Kidney (tissue), 13 donors: ENCODE measurements at regions not wholly inside any gene's neighbourhood (a gene's known extent, or its start where the extent isn't known, plus 50 kb on each side); places are given as distances from the start of the nearest gene placed in this dataset.

ENCODE experiments used
- DNase-seq, 5 donors: peaks; one replicate each; pipeline ENCODE4 v3.0.0-alpha.2; 2013 to 2020
- FAIRE-seq: peaks from 2 replicates; lab custom pipeline; 2012; peaks lifted over from hg19 to GRCh38; lab: Jason Lieb, UNC
- H3K27ac ChIP-seq, 2 donors: one replicate each; pipeline ENCODE4 v1.7.0; 2013; ENCODE audit warnings: low read depth in 2 of 2, low read length in 2 of 2, inconsistent platforms in 1 of 2
- H3K27me3 ChIP-seq: one replicate; pipeline ENCODE4 v1.7.1; 2013; ENCODE audit warnings: low read length, inconsistent platforms; ENCODE audit not compliant: control insufficient read depth, insufficient read depth
- H3K36me3 ChIP-seq, 3 donors: one replicate each; pipeline versions ENCODE4 v1.7.0 to v1.7.1; 2013; ENCODE audit warnings: low read length in 3 of 3, control low read depth in 1 of 3, inconsistent platforms in 1 of 3; ENCODE audit not compliant: insufficient read depth in 3 of 3, control insufficient read depth in 2 of 3
- H3K4me1 ChIP-seq, 3 donors: one replicate each; pipeline versions ENCODE4 v1.7.0 to v1.7.1; 2013; ENCODE audit warnings: low read length in 3 of 3, inconsistent platforms in 1 of 3, low read depth in 1 of 3; ENCODE audit not compliant: control insufficient read depth in 2 of 3, insufficient read depth in 2 of 3
- H3K4me3 ChIP-seq, 3 donors: one replicate each; pipeline versions ENCODE4 v1.7.0 to v1.8.1; 2013; ENCODE audit warnings: low read length in 3 of 3, control low read depth in 1 of 3, inconsistent platforms in 1 of 3
- H3K9ac ChIP-seq, 3 donors: one replicate each; pipeline versions ENCODE4 v1.7.0 to v1.7.1; 2013; ENCODE audit warnings: low read length in 3 of 3, control low read depth in 1 of 3, inconsistent platforms in 1 of 3
- H3K9me3 ChIP-seq, 3 donors: one replicate each; pipeline versions ENCODE4 v1.7.0 to v1.7.1; 2013; ENCODE audit warnings: low read length in 3 of 3, control low read depth in 1 of 3, inconsistent platforms in 1 of 3; ENCODE audit not compliant: control insufficient read depth in 2 of 3, insufficient read depth in 1 of 3
- CTCF ChIP-seq: IDR thresholded peaks from 3 replicates; pipeline ENCODE4 v1.5.1; 2012; ENCODE audit warnings: mild to moderate bottlenecking, moderate library complexity, borderline replicate concordance; ENCODE audit not compliant: insufficient read depth; ENCODE audit errors: extremely low read depth
- intact Hi-C: fragments of 100-400 bp; cut with DNase I; formaldehyde crosslinking; loops from one replicate; pipeline ENCODE4 v1.11.1; 2022
- donor health status: control.
- donor health status: control.
- donor health status: control.
- donor health status: control.
- donor health status: control.
- donor health status: DM: yes; HTN: yes; CAD: no.
- donor health status: Normal renal cell carcinoma (clear cell type).

GRCh38 chr1:117682372-117682771 lies 76.5 kb downstream of the TENT5C start:
- no peak for TF ChIP-seq CTCF
- FAIRE-seq = no peak
- Histone ChIP-seq H3K9ac (no peak overlapping the region), H3K36me3 (no peaks in the 10 kb centered on the region), H3K9me3 (no peaks in the 10 kb centered on the region), H3K27ac (no peak overlapping the region), H3K4me3 (no peak overlapping the region), H3K4me1 (peaks cover 0 to 7% (median 0%) of the 10 kb centered on the region in 3 donors), H3K27me3 (no peaks in the 10 kb centered on the region)
- no peak for DNase-seq
- intact Hi-C loops = no loop called here

GRCh38 chr1:117683571-117684285 lies 77.9 kb downstream of the TENT5C start:
- FAIRE-seq = no peak
- H3K27ac ChIP-seq = no peak overlapping the region

GRCh38 chr1:117685936-117686806 lies 80.3 kb downstream of the TENT5C start:
- DNase-seq (no peak), FAIRE-seq (no peak)
- Histone ChIP-seq H3K36me3 (no peaks in the 10 kb centered on the region), H3K9me3 (no peaks in the 10 kb centered on the region), H3K9ac (no peak overlapping the region), H3K27me3 (no peaks in the 10 kb centered on the region), H3K4me1 (peaks cover 0 to 4% (median 0%) of the 10 kb centered on the region in 3 donors), H3K27ac (no peak overlapping the region), H3K4me3 (no peak overlapping the region)
- intact Hi-C loops = no loop called here
- TF ChIP-seq CTCF = no peak

More at GRCh38 chr1:117683571-117684285, 77.9 kb downstream of the TENT5C start:
- H3K4me3 ChIP-seq = no peak overlapping the region
- no peak overlapping the region for H3K9ac ChIP-seq
- H3K9me3 ChIP-seq = no peaks in the 10 kb centered on the region
- H3K27me3 ChIP-seq = no peaks in the 10 kb centered on the region
- H3K36me3 ChIP-seq = no peaks in the 10 kb centered on the region
- intact Hi-C loops = no loop called here
- no peak for TF ChIP-seq CTCF
- H3K4me1 ChIP-seq = peaks cover 0 to 4% (median 0%) of the 10 kb centered on the region in 3 donors
- no peak for DNase-seq
